ENCODE measurements at regions not wholly inside any gene's neighbourhood (a gene's known extent, or its start where the extent isn't known, plus 50 kb on each side); places are given as distances from the start of the nearest gene placed in this dataset.

DNA sequence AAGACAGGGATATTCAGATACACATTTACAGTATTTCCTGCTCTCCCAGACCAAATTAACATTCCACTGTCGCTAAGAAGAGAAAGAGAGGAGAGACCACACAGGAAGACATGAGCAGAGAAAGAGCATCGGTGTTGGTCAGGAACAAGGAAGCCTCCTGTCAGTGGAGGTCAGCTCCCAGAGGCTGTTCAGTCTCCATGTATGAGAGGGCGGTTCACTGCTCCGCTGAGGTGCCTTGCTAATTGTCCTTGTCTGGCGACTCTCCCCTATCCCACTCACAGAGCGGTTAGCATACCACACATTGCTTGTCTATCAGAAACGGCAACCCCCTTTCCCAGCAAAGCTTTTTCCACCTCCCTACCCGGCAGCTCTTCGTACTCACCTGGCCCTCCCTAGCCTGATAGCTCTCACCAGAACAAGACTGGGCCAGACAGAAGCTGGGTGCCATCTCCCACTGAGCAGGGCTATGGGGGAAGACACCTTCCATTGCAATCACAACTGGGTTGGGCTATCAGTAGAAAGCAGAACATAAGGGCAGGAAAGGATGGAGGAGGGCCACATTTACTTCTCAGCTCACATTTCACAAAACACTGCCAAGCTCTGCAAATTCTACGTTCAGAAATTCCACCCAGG lies 58.6 kb upstream of the LMNB1 start:
- no peak for DNase-seq (ENCODE audit: low read depth)
- no peak overlapping the region for H3K4me3 ChIP-seq (ENCODE audit: low read length)
- TF ChIP-seq, protein P1, sequence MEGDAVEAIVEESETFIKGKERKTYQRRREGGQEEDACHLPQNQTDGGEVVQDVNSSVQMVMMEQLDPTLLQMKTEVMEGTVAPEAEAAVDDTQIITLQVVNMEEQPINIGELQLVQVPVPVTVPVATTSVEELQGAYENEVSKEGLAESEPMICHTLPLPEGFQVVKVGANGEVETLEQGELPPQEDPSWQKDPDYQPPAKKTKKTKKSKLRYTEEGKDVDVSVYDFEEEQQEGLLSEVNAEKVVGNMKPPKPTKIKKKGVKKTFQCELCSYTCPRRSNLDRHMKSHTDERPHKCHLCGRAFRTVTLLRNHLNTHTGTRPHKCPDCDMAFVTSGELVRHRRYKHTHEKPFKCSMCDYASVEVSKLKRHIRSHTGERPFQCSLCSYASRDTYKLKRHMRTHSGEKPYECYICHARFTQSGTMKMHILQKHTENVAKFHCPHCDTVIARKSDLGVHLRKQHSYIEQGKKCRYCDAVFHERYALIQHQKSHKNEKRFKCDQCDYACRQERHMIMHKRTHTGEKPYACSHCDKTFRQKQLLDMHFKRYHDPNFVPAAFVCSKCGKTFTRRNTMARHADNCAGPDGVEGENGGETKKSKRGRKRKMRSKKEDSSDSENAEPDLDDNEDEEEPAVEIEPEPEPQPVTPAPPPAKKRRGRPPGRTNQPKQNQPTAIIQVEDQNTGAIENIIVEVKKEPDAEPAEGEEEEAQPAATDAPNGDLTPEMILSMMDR (conservative IDR thresholded peaks at IDR 0.05; ENCODE audit: low read depth, low read length), result no peak

DNA sequence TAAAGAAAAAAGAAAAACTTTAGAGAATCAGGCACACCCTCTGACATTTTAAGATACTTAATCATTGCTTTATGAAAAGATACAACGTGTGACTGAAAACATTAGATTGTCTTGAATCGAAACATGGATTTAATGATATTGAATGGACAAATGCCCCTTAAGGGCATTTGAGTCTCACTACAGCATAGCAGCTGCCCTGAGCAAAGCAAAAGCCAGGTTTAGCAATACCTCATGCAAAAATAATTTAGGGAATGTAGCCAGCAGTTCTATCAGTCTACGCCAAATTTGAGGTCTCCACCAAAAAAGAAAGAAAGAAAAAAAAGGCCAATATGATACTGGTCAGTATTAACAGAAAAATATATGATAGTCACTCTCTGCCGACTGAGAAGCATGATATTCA lies 56.6 kb upstream of the LMNB1 start:
- no peak for DNase-seq (ENCODE audit: low read depth)
- no peak overlapping the region for H3K4me3 ChIP-seq (ENCODE audit: low read length)
- TF ChIP-seq, protein P1 (conservative IDR thresholded peaks at IDR 0.05; ENCODE audit: low read depth, low read length), result no peak

DNA sequence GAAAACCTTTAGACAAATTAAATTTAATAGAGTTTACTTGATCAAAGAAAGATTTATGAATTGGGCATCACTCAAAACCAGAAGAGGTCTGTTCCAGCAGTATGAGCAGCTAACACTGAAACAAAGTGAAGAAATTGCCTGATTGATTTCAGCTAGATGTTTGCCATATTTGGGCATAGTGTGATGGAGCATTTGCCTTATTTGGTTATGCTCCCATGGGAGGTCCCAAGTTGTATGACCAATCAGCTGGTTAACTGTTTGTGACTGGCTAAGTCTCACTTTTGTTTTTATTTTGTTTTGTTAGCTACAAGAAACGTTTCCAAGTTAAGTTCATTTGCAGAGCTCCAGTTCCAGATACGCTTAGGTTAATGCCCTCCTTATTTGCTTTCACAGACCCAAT lies 53.3 kb upstream of the LMNB1 start:
- no peak for DNase-seq (ENCODE audit: low read depth)
- TF ChIP-seq, protein P1 (conservative IDR thresholded peaks at IDR 0.05; ENCODE audit: low read depth, low read length), result no peak
- no peak overlapping the region for H3K4me3 ChIP-seq (ENCODE audit: low read length)
